ENCODE measurements at regions not wholly inside any gene's neighbourhood (a gene's known extent, or its start where the extent isn't known, plus 50 kb on each side); places are given as distances from the start of the nearest gene placed in this dataset.
"Not testable (repeated sequence)": the region's sequence is repeated elsewhere in the genome, so short reads cannot be mapped to it uniquely, and the experiment has no call there.

DNA sequence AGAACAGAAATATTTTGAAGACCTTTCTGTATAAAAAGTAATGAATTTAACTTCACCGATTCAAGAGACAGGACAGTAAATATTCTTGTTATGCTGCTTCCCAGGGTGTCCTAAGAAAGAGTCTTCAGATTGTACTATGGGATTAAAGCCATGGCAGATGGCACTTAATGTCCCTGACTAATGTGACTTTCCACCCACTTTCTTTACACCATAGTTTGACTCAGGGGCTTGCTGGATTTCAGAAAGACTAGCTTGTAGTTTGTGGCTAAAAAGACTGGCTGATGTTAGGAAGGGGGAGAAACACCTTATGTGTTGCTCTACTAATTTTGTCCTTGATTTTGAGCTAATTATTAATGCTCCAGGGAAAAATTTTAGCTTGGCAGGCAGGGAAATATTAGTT lies 75.9 kb downstream of the UTRN start:
- no peaks in the 10 kb centered on the region for H3K9me3 ChIP-seq (ENCODE audit: low read length)
- H3K27ac ChIP-seq (ENCODE audit: low read depth, low read length) = no peak overlapping the region
- H3K4me1 ChIP-seq (ENCODE audit: insufficient read depth, low read length) = peaks cover 14% of the 10 kb centered on the region

DNA sequence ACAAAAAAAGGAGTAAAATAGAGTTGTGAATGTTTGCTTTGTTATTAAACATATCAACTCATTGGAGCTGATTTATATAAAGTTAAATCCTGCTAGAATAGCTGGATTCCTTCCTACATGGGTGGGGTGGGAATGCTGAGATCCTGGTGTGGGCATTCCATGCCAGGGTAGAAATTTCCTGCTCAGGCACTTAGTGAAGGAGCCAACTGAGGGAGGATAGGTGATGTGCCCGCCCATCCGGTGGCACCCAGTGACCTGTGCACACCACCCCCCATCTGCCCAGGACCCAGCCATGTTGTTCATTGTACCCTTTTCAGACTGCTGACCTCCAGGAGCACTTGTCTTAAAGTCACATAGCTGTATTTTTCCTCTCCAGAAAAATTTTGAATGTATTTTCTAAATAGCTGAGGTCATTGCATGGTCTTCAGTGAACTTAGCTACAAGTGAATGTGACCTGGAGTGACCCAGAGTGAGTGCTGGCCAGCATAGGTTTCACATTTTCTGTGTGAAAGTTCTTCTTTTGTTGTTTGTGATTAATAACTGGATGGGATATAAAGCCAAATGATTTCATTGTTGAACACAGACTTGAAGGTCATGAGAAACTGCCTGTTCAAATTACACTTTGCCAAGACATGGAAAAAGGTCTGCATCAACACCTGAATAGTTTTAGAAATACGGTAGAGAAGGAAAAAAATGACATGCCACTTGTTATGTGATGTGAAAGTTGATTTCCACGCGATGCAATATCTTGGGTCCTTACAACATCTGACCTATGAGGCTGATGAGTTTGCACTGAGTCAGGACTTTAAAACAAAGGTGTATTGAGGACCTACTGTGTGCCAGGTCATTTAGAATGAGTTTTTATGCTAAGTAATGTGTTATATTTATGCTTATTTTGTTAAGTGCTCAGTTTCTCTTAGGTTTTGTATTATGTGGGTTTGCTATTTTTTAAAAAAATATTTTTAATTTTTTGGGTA lies 77.2 kb downstream of the UTRN start:
- no peak overlapping the region for H3K4me3 ChIP-seq (ENCODE audit: low read depth in 1 of 2, low read length in 2 of 2)
- H3K4me1 ChIP-seq (ENCODE audit: insufficient read depth, low read length) = peaks cover 14% of the 10 kb centered on the region
- H3K36me3 ChIP-seq (ENCODE audit: insufficient read depth, low read length) = no peaks in the 10 kb centered on the region
- H3K27me3 ChIP-seq (ENCODE audit: control insufficient read depth in 1 of 2, insufficient read depth in 2 of 2, low read length in 2 of 2) = no peaks in the 10 kb centered on the region
- no peak overlapping the region for H3K27ac ChIP-seq (ENCODE audit: low read depth, low read length)
- H3K9ac ChIP-seq (ENCODE audit: low read length) = no peak overlapping the region
- no peaks in the 10 kb centered on the region for H3K9me3 ChIP-seq (ENCODE audit: low read length)

More for the DNA sequence above, 75.9 kb downstream of the UTRN start:
- Histone ChIP-seq H3K36me3 (ENCODE audit: insufficient read depth, low read length) (no peaks in the 10 kb centered on the region), H3K4me3 (ENCODE audit: low read depth in 1 of 2, low read length in 2 of 2) (no peak overlapping the region), H3K9ac (ENCODE audit: low read length) (no peak overlapping the region), H3K27me3 (ENCODE audit: control insufficient read depth in 1 of 2, insufficient read depth in 2 of 2, low read length in 2 of 2) (no peaks in the 10 kb centered on the region)

DNA sequence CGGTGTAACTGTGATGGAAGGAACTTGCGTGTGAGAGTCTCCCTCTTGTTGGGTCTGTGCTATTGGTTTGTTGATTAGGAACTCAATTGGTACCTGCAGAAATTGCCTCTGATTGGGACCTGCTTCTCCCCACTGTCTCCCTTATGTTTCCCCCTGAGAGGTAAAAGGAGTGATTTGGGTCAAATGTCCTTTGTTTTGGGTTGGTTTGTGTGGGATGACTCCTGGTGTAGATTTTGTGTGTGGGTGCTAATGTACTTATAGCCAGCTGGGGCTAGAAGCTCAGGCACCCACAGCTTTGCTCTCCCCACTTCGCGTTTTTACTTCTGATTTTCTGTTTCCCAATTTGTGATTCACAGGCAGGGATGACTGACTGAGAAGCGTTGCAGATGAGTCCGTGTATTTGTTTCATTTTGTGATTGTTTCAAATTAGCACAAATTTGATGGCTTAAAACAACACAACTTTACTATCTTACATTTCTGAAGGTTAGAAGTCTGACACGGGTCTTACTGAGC lies 79.1 kb downstream of the UTRN start:
- H3K9me3 ChIP-seq (ENCODE audit: low read length) = no peaks in the 10 kb centered on the region
- no peak overlapping the region for H3K9ac ChIP-seq (ENCODE audit: low read length)
- peaks cover 14% of the 10 kb centered on the region for H3K4me1 ChIP-seq (ENCODE audit: insufficient read depth, low read length)
- H3K4me3 ChIP-seq (ENCODE audit: low read depth in 1 of 2, low read length in 2 of 2) = no peak overlapping the region
- H3K36me3 ChIP-seq (ENCODE audit: insufficient read depth, low read length) = no peaks in the 10 kb centered on the region
- no peaks in the 10 kb centered on the region for H3K27me3 ChIP-seq (ENCODE audit: control insufficient read depth in 1 of 2, insufficient read depth in 2 of 2, low read length in 2 of 2)
- no peak overlapping the region for H3K27ac ChIP-seq (ENCODE audit: low read depth, low read length)

DNA sequence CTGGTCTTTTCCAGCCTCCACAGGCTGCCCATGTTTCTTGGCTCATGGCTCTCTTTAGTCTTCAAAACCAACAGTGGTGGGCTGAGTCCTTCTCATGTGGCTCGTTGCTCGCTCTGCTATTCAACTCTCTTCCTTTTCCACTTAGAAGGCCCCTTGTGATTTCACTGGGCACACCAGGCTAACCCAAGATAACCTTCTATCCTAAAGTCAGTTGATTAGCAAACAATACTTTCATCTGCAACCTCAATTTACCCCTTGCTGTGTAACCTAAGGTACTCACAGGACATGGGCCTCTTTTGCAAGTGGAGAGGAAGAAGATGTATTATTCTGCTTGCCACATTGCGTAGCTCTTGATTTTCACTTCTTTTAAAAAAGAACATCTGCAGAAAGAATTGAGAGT lies 79.6 kb downstream of the UTRN start:
- H3K4me3 ChIP-seq (ENCODE audit: low read depth in 1 of 2, low read length in 2 of 2) = no peak overlapping the region
- no peaks in the 10 kb centered on the region for H3K9me3 ChIP-seq (ENCODE audit: low read length)
- H3K27me3 ChIP-seq (ENCODE audit: control insufficient read depth in 1 of 2, insufficient read depth in 2 of 2, low read length in 2 of 2) = no peaks in the 10 kb centered on the region
- H3K36me3 ChIP-seq (ENCODE audit: insufficient read depth, low read length) = no peaks in the 10 kb centered on the region
- H3K9ac ChIP-seq (ENCODE audit: low read length) = no peak overlapping the region
- no peak overlapping the region for H3K27ac ChIP-seq (ENCODE audit: low read depth, low read length)
- H3K4me1 ChIP-seq (ENCODE audit: insufficient read depth, low read length) = peaks cover 14% of the 10 kb centered on the region

DNA sequence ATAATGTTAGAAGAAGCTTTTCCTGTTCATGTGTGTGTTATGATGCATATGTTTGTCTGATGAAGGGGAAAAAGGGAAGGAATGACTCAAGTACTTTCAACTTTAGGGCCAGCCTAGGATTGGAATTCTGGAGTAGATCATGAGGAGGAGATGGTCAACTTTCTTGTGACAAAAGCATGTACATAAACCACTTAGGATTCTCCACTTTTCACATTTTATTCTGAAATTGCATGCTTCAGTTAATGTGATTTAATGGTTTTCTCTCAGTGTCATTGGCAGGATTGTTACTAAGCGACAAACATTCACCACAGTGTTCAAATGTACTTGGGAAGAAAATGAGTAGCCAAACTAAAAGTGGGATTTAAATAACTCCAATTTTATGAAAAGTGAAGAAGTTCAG lies 80.1 kb downstream of the UTRN start:
- no peak overlapping the region for H3K9ac ChIP-seq (ENCODE audit: low read length)
- H3K9me3 ChIP-seq (ENCODE audit: low read length) = no peaks in the 10 kb centered on the region
- no peak overlapping the region for H3K27ac ChIP-seq (ENCODE audit: low read depth, low read length)
- H3K27me3 ChIP-seq (ENCODE audit: control insufficient read depth in 1 of 2, insufficient read depth in 2 of 2, low read length in 2 of 2) = no peaks in the 10 kb centered on the region
- peaks cover 14% of the 10 kb centered on the region for H3K4me1 ChIP-seq (ENCODE audit: insufficient read depth, low read length)
- no peaks in the 10 kb centered on the region for H3K36me3 ChIP-seq (ENCODE audit: insufficient read depth, low read length)
- no peak overlapping the region for H3K4me3 ChIP-seq (ENCODE audit: low read depth in 1 of 2, low read length in 2 of 2)

DNA sequence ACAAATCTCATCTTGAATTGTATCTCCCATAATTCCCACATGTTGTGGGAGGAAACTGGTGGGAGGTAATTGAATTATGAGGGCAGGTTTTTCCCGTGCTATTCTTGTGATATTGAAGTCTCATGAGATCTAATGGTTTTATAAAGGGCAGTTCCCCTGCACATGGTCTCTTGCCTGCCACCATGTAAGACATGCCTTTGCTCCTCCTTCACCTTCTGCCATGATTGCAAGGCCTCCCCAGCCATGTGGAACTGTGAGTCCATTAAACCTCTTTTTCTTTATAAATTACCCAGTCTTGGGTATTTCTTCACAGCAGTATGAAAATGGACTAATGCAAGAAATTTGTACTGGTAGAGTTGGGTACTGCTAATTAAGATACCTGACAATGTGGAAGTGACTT lies 84.6 kb downstream of the UTRN start:
- not testable (repeated sequence) for H3K36me3 ChIP-seq (ENCODE audit: insufficient read depth, low read length)

DNA sequence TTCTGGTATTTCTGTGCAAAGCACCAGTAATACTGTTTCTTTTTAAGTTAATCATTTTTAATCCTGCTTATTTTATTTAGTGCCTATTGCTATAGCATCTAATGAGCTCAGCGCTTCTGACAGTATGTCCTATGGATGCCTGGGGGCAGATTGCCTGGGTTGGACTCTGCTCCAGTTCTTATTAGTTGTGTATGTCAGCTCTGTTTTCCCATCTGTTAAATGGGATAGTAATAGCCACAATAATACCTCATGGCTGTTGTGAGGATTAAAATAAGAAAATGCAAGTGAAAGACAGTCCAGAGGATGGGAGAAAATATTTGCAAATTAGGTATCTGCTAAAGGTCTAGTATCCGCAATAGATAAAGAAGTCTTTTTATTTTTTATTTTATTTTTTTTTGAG lies 87.0 kb downstream of the UTRN start:
- H3K27me3 ChIP-seq (ENCODE audit: control insufficient read depth in 1 of 2, insufficient read depth in 2 of 2, low read length in 2 of 2) = no peaks in the 10 kb centered on the region
- H3K4me1 ChIP-seq (ENCODE audit: insufficient read depth, low read length) = no peaks in the 10 kb centered on the region
- H3K36me3 ChIP-seq (ENCODE audit: insufficient read depth, low read length) = no peaks in the 10 kb centered on the region
- no peaks in the 10 kb centered on the region for H3K9me3 ChIP-seq (ENCODE audit: low read length)
- H3K4me3 ChIP-seq (ENCODE audit: low read depth in 1 of 2, low read length in 2 of 2) = no peak overlapping the region
- H3K9ac ChIP-seq (ENCODE audit: low read length) = no peak overlapping the region
- no peak overlapping the region for H3K27ac ChIP-seq (ENCODE audit: low read depth, low read length)

More for the DNA sequence above, 84.6 kb downstream of the UTRN start:
- not testable (repeated sequence) for H3K9me3 ChIP-seq (ENCODE audit: low read length); H3K4me1 ChIP-seq (ENCODE audit: insufficient read depth, low read length); H3K9ac ChIP-seq (ENCODE audit: low read length); H3K4me3 ChIP-seq (ENCODE audit: low read depth in 1 of 2, low read length in 2 of 2); H3K27ac ChIP-seq (ENCODE audit: low read depth, low read length); H3K27me3 ChIP-seq (ENCODE audit: control insufficient read depth in 1 of 2, insufficient read depth in 2 of 2, low read length in 2 of 2)

DNA sequence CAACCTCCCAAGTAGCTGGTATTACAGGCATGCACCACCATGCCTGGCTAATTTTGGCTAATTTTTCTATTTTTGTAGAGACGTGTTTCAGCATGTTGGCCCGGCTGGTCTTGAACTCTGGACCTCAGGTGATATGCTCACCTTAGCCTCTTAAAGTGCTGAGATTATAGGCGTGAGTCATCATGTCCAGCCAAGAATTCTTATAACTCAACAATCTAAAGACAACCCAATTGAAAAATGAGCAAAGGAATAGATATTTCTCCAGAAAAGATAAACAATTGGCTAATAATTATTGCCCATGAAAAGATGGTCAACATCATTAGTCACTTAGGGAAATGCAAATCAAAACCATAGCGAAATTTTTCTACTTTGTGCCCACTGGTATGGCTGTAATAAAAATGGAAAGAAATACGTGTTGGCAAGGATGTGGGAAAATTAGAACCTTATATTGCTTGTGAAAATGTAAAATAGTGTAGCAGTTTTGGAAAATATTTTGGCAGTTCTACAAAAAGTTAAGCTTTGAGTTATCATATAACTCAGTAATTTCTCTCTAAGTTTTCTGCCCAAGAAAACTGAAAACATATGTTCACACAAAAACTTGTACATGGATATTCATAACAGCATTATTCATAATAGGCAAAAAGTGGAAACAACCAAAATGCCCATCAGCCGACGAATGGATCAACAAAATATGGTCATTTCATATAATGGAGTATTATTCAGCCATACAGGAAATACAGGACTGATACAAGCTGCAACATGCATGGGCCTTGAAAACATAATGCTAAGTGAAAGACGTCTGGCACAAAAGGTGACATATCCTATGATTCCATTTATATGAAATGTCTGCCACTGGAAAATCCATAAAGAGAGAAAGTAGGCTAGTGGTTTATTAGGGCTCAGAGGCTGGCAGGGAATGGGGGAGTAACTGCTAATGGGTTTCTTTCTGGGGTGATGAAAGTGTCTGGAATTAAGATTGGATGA lies 87.8 kb downstream of the UTRN start:
- H3K9ac ChIP-seq (ENCODE audit: low read length) = no peak overlapping the region
- H3K27ac ChIP-seq (ENCODE audit: low read depth, low read length) = no peak overlapping the region
- no peak overlapping the region for H3K4me3 ChIP-seq (ENCODE audit: low read depth in 1 of 2, low read length in 2 of 2)
- no peaks in the 10 kb centered on the region for H3K27me3 ChIP-seq (ENCODE audit: control insufficient read depth in 1 of 2, insufficient read depth in 2 of 2, low read length in 2 of 2)
- H3K9me3 ChIP-seq (ENCODE audit: low read length) = no peaks in the 10 kb centered on the region
- H3K4me1 ChIP-seq (ENCODE audit: insufficient read depth, low read length) = no peaks in the 10 kb centered on the region
- H3K36me3 ChIP-seq (ENCODE audit: insufficient read depth, low read length) = no peaks in the 10 kb centered on the region

DNA sequence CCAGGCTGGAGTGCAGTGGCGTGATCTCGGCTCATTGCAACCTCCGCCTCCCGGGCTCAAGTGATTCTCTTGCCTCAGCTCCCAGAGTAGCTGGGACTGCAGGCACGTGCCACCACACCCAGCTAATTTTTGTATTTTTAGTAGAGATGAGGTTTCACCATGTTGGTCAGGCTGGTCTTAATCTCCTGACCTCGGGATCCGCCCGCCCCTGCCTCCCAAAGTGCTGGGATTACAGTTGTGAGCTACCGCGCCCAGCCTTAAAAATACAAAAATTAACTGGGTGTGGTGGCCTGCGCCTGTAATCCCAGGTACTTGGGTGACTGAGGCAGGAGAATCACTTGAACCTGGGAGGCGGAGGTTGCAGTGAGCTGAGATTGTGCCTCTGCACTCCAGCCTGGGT lies 89.4 kb downstream of the UTRN start:
- not testable (repeated sequence) for H3K27me3 ChIP-seq (ENCODE audit: control insufficient read depth in 1 of 2, insufficient read depth in 2 of 2, low read length in 2 of 2); H3K4me1 ChIP-seq (ENCODE audit: insufficient read depth, low read length); H3K4me3 ChIP-seq (ENCODE audit: low read depth in 1 of 2, low read length in 2 of 2); H3K36me3 ChIP-seq (ENCODE audit: insufficient read depth, low read length); H3K9ac ChIP-seq (ENCODE audit: low read length); H3K9me3 ChIP-seq (ENCODE audit: low read length); H3K27ac ChIP-seq (ENCODE audit: low read depth, low read length)

DNA sequence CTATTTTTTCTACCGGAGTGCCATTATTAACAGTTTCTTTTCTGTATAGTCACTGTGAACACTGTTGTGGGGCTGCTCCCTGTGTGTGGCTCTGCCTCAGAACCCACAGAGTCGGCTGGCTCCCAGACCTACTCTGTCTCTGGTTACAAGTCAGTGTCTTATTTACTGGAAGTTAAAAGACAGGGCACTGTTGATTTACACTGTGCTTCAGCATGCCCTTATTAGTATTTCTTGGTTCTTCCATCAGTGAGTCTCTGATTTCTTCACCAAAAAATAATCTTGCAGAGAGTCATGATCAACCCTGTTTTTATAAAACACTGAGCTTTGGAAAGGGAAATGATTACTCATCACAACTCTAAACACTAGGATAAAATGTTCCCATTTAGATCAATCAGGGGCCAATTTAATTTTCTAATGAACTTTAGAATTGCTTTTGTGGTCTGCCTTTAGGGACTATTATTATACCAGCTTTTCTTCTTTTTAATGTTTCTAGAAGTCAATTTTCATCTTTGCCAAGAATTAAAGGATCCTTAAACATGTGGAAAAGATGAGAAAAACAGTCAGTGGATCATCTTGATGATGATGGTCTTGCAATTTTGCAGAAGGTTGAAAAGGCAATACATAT lies 92.6 kb downstream of the UTRN start:
- Histone ChIP-seq H3K27me3 (ENCODE audit: control insufficient read depth in 1 of 2, insufficient read depth in 2 of 2, low read length in 2 of 2) (no peaks in the 10 kb centered on the region), H3K9ac (ENCODE audit: low read length) (no peak overlapping the region), H3K9me3 (ENCODE audit: low read length) (no peaks in the 10 kb centered on the region), H3K36me3 (ENCODE audit: insufficient read depth, low read length) (no peaks in the 10 kb centered on the region), H3K4me1 (ENCODE audit: insufficient read depth, low read length) (no peaks in the 10 kb centered on the region), H3K27ac (ENCODE audit: low read depth, low read length) (no peak overlapping the region), H3K4me3 (ENCODE audit: low read depth in 1 of 2, low read length in 2 of 2) (no peak overlapping the region)

DNA sequence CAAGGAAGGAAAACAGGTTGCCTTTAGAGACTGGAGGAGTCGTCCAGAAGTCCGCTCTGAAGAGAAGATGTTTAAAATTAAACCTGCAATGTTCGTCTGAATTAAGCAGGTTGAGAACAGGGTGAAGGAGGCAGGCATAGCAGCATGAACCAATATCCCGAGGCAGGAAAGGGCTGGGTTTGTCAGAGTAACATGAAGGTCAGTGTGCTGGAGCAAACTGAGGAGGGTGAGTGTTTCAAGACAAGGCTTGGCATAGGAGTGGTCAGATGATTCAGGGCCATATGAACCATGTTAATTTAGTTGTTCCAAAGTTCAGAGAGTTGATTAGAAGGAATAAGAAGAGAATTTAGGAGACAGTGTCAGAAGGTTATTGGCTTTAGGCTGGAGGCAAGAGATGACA lies 93.3 kb downstream of the UTRN start:
- no peak overlapping the region for H3K9ac ChIP-seq (ENCODE audit: low read length)
- no peaks in the 10 kb centered on the region for H3K4me1 ChIP-seq (ENCODE audit: insufficient read depth, low read length)
- no peaks in the 10 kb centered on the region for H3K27me3 ChIP-seq (ENCODE audit: control insufficient read depth in 1 of 2, insufficient read depth in 2 of 2, low read length in 2 of 2)
- no peaks in the 10 kb centered on the region for H3K36me3 ChIP-seq (ENCODE audit: insufficient read depth, low read length)
- no peaks in the 10 kb centered on the region for H3K9me3 ChIP-seq (ENCODE audit: low read length)
- H3K4me3 ChIP-seq (ENCODE audit: low read depth in 1 of 2, low read length in 2 of 2) = no peak overlapping the region
- H3K27ac ChIP-seq (ENCODE audit: low read depth, low read length) = no peak overlapping the region
